Lower lobe of right lung (tissue), 2 donors: ENCODE measurements at regions not wholly inside any gene's neighbourhood (a gene's known extent, or its start where the extent isn't known, plus 50 kb on each side); places are given as distances from the start of the nearest gene placed in this dataset.

ENCODE experiments used
- ATAC-seq, 2 donors: fragments of 200-7000 bp; cut with Tn5 transposase; one replicate each; pipeline ENCODE4 v1.9.1; 2020 to 2022; ENCODE audit warnings: mild to moderate bottlenecking in 2 of 2, moderate library complexity in 2 of 2
- DNase-seq: peaks from one replicate; pipeline ENCODE4 v3.0.0-alpha.2; 2020
- H3K27ac ChIP-seq: fragments of 200-600 bp; one replicate; pipeline ENCODE4 v1.8.0; 2022
- H3K27me3 ChIP-seq: fragments of 200-600 bp; one replicate; pipeline ENCODE4 v1.8.0; 2022; ENCODE audit warnings: low read depth
- H3K36me3 ChIP-seq: fragments of 200-600 bp; one replicate; pipeline ENCODE4 v1.8.0; 2022; ENCODE audit warnings: mild to moderate bottlenecking
- H3K4me1 ChIP-seq: fragments of 200-600 bp; one replicate; pipeline ENCODE4 v1.8.0; 2022
- H3K4me3 ChIP-seq: fragments of 200-600 bp; one replicate; pipeline ENCODE4 v1.8.0; 2022; ENCODE audit warnings: mild to moderate bottlenecking
- H3K9me3 ChIP-seq: fragments of 200-600 bp; one replicate; pipeline ENCODE4 v1.8.0; 2022
- CTCF ChIP-seq: fragments of 200-600 bp; IDR thresholded peaks from one replicate; pipeline ENCODE4 v1.8.0; 2022; ENCODE audit warnings: antibody characterized with exemption, mild to moderate bottlenecking
- intact Hi-C: fragments of 100-400 bp; cut with DNase I; formaldehyde crosslinking; loops from one replicate; pipeline ENCODE4 v1.11.0; 2022
- donor health status: DM: no; HTN: yes; CAD: no; lungs with severe emphysema.

DNA sequence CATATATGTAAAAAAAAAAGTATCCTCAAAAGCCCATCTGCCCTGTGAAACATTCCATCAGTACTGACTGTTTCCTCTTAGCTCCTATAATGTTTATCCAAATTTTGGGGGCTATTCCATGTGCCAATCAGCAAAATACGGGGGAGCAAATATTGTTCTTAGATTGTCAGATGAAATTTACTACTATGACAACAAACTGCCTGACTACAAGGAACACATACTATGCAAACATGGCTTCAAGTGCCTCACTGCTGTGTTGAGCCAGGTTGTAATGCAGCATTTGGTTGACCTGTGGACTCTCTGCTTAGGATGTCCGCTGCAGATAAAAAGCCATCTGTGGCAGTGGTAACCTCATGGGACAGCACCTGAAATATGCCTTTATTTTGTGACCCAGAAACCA is 98.2 kb upstream of the SCEL start:
- Histone ChIP-seq H3K27me3 (no peaks in the 10 kb centered on the region), H3K9me3 (no peaks in the 10 kb centered on the region), H3K4me3 (no peak overlapping the region), H3K36me3 (no peaks in the 10 kb centered on the region), H3K27ac (no peak overlapping the region), H3K4me1 (no peaks in the 10 kb centered on the region)
- no peak for DNase-seq
- ATAC-seq: no peak
- no peak for TF ChIP-seq CTCF
- intact Hi-C loops: no loop called here

- Histone ChIP-seq H3K36me3 (no peaks in the 10 kb centered on the region), H3K4me1 (no peaks in the 10 kb centered on the region), H3K9me3 (no peaks in the 10 kb centered on the region), H3K4me3 (no peak overlapping the region), H3K27me3 (no peaks in the 10 kb centered on the region), H3K27ac (no peak overlapping the region)
- DNase-seq: no peak
- ATAC-seq: no peak
- intact Hi-C loops: no loop called here
- TF ChIP-seq CTCF: no peak
These were observed 101.2 kb upstream of the SCEL start for GRCh38 chr13:77434289-77434688.

GRCh38 chr13:77431449-77431848 is 104.1 kb upstream of the SCEL start:
- intact Hi-C loops: no loop called here
- TF ChIP-seq CTCF: no peak
- Histone ChIP-seq H3K27ac (no peak overlapping the region), H3K9me3 (no peaks in the 10 kb centered on the region), H3K36me3 (no peaks in the 10 kb centered on the region), H3K27me3 (no peaks in the 10 kb centered on the region), H3K4me3 (no peak overlapping the region), H3K4me1 (no peaks in the 10 kb centered on the region)
- ATAC-seq: no peak
- DNase-seq: no peak

- intact Hi-C loops: no loop called here
- ATAC-seq: no peak
- H3K27me3 ChIP-seq: no peaks in the 10 kb centered on the region
These were observed 103.6 kb upstream of the MYCBP2 start for GRCh38 chr13:77430377-77430951.

GRCh38 chr13:77429320-77430142 is 102.6 kb upstream of the MYCBP2 start:
- Histone ChIP-seq H3K4me3 (no peak overlapping the region), H3K4me1 (no peaks in the 10 kb centered on the region), H3K36me3 (no peaks in the 10 kb centered on the region), H3K27ac (no peak overlapping the region), H3K9me3 (no peaks in the 10 kb centered on the region), H3K27me3 (no peaks in the 10 kb centered on the region)
- DNase-seq (no peak), ATAC-seq (no peak)
- intact Hi-C loops: no loop called here
- TF ChIP-seq CTCF: no peak

More at GRCh38 chr13:77430377-77430951, 103.6 kb upstream of the MYCBP2 start:
- H3K27ac ChIP-seq: no peak overlapping the region
- DNase-seq: no peak
- no peaks in the 10 kb centered on the region for H3K4me1 ChIP-seq
- no peak overlapping the region for H3K4me3 ChIP-seq
- no peaks in the 10 kb centered on the region for H3K9me3 ChIP-seq
- no peak for TF ChIP-seq CTCF
- H3K36me3 ChIP-seq: no peaks in the 10 kb centered on the region
